HL-60/S4 (cell line): ENCODE measurements at regions not wholly inside any gene's neighbourhood (a gene's known extent, or its start where the extent isn't known, plus 50 kb on each side); places are given as distances from the start of the nearest gene placed in this dataset.

Source experiments
- in situ Hi-C: fragments of 300-500 bp; cut with MboI; formaldehyde crosslinking; loops from 2 replicates; pipeline ENCODE4 v1.14.3; 2022; ENCODE audit warnings: low sequenced_read_pairs

DNA sequence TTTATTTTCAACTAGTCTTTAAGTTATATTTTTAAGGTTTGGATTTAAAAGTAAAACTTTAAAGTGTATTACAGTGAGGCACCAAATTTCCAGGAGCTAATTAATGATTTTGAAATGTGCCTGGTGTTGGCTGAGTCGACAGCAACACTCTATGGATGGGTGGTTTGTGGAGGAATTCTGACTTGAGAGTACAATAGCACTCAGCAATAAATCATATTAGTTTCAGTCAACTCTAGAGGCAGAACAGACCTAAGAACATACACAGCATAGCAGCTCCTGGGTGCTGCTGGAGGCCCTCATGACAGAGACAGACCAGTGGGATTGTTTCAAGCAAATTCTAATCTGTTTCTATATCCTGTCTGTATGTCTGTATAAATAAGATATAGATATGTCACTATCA, 673.4 kb downstream of the TRIML1 start:
- in situ Hi-C loops, result no loop called here

DNA sequence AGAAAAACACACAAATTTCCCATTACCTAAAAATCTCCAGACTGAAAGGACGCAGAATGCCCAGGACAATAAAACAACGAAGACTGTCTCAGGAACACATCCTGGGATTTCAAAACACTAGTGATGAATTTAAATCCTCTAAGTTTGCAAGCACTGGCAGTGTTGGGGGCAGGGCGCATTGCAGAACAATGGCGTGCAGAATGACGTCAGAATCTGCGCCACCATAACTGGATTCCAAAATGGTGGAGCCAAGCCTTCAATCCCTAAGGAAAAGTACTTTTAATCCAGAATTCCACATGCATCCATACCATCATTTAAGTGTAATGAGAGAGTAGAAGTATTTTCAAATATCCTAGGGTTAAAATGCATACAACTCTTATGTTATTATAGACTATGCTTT, 679.1 kb downstream of the TRIML1 start:
- in situ Hi-C loops, result no loop called here

DNA sequence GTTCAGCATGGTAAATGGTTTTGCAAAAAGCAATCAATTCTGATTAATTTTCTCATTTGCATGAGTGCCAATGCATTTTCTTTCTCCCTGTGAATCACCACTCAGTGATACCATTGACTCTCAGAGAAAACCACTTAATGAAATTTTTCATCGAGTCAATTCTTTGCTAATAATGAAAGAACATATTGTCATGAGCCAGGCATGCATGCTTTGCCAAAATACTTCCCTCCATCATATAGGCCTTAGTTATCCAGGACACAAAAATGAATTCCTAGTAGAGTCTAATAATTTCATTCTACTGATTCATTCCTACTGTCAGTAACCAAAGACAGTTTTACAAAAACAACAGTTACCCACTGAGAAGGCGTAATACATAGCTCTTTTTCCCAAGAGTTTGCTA, 680.0 kb downstream of the TRIML1 start:
- in situ Hi-C loops, result no loop called here

DNA sequence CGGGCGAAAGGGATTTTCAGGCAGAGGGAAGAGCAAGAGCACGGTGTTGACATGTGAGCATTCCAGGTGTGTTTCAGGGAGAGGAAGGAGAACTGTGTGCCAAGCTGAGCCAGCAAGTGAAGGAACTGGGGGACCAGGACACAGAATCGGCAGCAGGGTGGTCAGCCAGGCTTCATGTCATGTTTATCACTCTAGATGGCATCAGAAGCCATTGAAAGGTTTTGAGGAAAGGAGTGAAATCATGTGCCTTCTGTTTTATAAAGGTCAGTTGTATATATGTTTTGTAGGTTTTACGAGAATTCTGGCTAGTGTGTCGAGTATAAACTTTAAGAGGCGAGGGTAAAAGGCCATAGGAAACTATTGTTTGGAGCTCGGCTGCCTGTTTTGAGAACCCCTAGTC, 682.3 kb downstream of the TRIML1 start:
- in situ Hi-C loops, result no loop called here

DNA sequence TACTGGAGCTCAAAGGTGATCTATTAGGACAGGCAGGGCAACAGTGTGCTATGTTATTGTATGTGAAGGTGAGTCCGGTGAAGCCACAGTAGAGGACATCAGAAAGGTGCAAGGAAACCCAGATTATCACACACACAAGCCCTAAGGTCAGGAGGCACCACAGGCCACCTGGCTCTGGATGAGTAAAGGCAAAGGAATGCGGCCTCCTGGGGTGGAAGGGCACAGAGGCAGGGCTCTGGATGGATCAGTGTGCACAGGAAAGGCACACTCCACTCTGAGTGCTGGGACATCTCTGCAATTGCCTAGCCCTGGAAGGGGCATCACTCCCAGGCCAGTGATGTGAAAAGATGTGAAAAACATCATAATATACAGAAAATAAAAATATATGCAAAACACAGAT, 683.5 kb downstream of the TRIML1 start:
- in situ Hi-C loops, result no loop called here

- in situ Hi-C loops, result no loop called here
Measured at GRCh38 chr4:188824553-188824952, 685.3 kb downstream of the TRIML1 start.

GRCh38 chr4:188826393-188826792, 687.2 kb downstream of the TRIML1 start:
- in situ Hi-C loops, result no loop called here

DNA sequence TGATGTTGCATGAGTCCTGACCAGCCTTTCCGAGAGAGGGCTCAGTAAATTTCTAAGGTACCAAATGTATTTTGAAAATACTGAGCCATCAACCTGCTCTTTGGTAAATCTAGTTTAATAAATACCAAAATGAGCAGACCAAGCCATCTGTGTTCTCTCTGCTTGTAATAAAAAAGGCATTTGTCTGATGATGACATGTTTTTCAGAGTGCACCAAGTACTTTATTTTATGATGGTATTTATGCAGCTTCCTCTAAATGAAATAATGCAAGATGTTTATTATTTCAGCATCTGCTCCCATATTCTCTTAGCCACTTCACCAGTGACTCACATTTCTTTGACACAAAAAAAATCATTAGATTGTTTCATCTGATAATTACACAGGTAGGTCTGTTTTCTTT, 700.5 kb downstream of the TRIML1 start:
- in situ Hi-C loops, result no loop called here

GRCh38 chr4:188841523-188841922, 702.3 kb downstream of the TRIML1 start:
- in situ Hi-C loops, result no loop called here

DNA sequence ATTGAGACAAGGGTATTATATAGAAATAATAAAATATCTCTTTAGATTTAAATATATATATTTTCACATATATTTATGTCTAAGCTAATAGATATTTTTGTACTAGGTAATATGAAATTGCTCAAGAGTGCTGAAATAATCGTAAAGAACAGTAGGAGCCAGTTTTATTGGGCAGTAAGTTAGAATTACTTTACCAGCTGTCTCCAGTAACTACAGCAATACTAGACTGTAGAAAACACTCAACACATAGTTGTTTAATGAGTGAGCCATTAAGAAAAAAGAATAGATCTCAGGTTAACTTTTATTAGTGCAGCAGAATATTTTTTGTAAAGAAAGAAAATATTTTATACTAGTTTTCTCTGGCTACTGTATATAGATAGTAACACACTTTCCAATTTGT, 715.2 kb downstream of the TRIML1 start:
- in situ Hi-C loops, result no loop called here

DNA sequence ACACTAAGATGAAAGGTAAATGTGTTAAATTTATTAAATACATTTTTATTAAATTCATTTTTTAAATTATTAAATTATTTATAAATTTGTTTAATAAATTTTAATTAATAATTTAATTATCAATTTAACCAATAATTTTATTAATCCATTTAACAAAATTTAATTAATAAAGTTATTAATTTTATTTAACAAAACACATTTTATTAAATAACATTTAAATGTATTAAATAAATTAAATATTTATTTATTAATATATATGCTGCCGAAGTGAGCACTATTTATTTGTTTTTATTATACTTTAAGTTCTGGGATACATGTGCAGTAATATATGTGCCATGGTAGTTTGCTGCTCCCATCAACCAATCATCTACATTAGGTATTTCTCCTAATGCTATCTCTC, 719.5 kb downstream of the TRIML1 start:
- in situ Hi-C loops, result no loop called here

GRCh38 chr4:188864741-188865140, 725.5 kb downstream of the TRIML1 start:
- in situ Hi-C loops, result no loop called here

DNA sequence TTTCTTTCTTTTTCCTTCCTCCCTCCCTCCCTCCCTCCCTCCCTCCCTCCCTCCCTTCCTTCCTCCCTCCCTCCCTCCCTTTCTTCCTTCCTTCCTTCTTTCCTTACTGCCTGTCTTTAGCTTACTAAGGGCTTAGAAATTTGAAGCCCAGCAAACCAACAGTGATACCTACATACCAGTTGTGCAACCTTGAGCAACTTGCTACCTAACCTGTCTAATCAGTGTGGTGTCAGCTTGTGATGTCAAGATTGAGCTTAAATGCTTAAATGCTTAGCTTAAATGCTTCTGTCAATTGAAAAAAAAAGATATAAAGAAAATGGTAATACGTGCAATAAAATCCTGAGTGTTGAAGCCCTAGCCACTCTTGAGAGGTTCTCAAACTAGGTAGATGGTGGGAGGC, 728.6 kb downstream of the TRIML1 start:
- in situ Hi-C loops, result no loop called here

- in situ Hi-C loops, result no loop called here
Measured at GRCh38 chr4:188869581-188869980, 730.3 kb downstream of the TRIML1 start.

GRCh38 chr4:188872809-188873208, 733.6 kb downstream of the TRIML1 start:
- in situ Hi-C loops, result no loop called here

DNA sequence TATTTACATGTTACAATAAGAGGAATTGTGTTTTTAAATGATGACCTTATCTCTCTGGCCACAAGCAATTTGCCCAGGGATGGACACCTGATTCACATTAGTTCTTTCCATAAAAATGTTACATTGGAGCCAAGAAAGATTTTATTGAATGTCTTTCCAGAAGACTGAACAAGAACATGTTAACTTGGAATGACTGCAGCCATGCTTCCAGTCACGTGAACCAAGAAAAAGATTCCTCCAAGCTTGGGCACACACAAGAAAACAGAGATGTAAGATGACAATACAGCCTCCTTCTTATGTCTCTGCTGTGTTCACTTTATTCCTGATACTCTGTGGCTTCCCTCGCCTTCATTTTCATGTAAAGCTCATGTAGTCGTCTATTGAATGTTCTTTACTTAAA, 737.6 kb downstream of the TRIML1 start:
- in situ Hi-C loops, result no loop called here

DNA sequence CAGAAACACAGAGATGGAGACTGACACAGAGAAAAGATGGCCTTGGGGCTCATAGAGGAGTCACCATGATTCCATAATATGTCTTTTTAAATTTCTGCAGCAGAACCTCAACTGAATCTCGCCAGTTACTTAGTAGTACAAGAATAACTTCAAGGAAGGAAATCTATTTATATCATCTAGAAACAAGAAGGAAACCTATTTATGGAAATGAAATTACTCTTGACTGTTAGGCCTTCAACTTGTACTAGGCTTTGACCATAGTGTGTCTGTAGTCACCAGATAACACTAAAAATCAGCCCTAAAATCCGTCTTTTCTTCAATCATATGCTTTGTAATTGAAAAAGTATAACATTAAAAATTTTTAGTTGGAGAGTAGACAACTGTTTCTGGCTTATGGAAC, 740.4 kb downstream of the TRIML1 start:
- in situ Hi-C loops, result no loop called here

GRCh38 chr4:188887905-188888304, 748.7 kb downstream of the TRIML1 start:
- in situ Hi-C loops, result no loop called here

- in situ Hi-C loops, result no loop called here
Measured at GRCh38 chr4:188892837-188893236, 753.6 kb downstream of the TRIML1 start.

DNA sequence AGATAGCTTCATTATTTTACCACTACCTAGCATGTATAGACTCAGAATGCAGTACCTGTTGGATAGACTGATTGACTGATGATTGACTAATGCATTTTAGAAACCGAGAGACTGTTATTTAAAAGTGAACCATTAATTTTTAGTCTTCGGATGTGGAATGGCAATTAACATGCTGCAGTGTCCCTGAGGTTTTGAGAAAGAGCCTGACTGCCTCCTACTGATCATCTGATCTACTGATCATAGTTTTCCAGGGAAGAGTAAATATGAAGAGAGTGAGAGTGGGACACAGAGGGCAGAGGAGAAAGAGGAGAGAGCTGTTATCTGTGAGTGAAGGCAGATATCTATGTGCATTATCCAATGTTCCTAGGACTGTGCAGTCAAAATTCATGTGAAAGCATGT, 764.7 kb downstream of the TRIML1 start:
- in situ Hi-C loops, result no loop called here

DNA sequence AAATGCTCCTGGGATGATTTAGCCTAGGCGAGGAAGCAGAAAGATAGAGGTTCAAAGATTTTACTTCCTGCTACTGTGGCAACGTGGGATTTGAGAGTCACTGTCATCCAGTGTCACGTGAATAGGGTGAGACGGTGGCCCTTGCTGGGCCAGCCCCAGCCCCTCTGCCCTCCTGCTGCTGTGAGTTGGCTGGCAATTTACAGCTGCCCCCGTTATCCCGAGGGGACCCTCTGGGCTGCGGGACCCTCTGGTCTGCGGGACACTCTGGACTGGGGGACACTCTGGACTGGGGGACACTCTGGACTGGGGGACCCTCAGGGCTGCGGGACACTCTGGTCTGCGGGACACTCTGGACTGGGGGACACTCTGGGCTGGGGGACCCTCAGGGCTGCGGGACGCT, 765.4 kb downstream of the TRIML1 start:
- in situ Hi-C loops, result no loop called here

GRCh38 chr4:188905248-188905647, 766.0 kb downstream of the TRIML1 start:
- in situ Hi-C loops, result no loop called here

DNA sequence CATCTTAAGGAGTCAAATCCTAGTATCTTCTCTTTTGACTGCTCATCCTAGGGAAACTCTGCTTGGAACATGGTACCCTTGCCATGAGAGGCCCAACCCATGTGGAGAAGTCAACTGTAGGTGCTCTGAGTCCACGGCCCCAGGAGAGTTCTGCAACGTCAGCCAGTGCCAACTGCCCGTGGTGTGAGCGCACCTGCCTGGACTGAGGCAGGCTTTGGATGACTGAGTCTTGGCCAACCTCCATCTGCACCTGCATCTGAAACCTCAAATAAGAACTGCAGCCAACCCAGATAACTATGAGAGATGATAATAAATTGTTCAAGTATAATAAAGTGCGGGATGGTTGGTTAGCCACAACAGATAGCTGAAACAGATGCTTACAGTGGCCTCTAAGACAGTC, 772.0 kb downstream of the TRIML1 start:
- in situ Hi-C loops, result no loop called here

DNA sequence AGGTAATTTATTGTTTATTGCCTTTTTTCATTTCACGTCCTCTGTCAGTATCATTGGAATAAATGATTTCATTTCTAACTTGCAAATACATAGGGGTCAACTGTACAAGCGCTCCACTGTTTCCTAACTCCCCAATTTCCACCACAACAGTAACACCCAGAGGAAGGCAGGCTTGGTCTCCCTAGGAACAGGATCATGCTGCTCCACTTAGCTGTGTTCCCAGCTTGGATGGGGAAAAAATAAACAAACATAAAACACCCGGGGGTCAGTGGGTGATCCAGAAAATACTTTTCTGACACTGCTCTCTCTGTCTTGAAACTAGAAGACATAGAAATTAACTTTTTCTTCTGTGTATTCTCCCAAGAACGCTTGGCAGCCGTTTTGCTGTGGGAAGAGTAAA, 772.5 kb downstream of the TRIML1 start:
- in situ Hi-C loops, result no loop called here
